ENCODE measurements at regions not wholly inside any gene's neighbourhood (a gene's known extent, or its start where the extent isn't known, plus 50 kb on each side); places are given as distances from the start of the nearest gene placed in this dataset.

DNA sequence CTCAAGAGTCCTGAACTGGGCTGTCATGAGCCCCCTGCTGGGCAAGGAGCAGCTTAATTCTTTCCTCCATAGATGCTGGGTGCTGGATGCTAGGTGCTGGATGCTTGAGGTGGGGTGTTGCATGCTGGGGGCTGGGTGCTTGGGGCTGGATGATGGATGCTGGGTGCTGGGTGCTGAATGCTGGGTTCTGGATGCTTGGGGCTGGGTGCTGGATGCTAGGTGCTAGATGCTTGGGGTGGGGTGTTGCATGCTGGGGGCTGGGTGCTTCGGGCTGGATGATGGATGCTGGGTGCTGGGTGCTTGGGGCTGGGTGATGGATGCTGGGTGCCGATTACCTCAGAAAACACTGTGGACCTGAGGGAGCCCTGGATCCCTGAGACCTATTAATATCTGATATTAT, 837.7 kb downstream of the GALR1 start:
- TF ChIP-seq, protein P1, sequence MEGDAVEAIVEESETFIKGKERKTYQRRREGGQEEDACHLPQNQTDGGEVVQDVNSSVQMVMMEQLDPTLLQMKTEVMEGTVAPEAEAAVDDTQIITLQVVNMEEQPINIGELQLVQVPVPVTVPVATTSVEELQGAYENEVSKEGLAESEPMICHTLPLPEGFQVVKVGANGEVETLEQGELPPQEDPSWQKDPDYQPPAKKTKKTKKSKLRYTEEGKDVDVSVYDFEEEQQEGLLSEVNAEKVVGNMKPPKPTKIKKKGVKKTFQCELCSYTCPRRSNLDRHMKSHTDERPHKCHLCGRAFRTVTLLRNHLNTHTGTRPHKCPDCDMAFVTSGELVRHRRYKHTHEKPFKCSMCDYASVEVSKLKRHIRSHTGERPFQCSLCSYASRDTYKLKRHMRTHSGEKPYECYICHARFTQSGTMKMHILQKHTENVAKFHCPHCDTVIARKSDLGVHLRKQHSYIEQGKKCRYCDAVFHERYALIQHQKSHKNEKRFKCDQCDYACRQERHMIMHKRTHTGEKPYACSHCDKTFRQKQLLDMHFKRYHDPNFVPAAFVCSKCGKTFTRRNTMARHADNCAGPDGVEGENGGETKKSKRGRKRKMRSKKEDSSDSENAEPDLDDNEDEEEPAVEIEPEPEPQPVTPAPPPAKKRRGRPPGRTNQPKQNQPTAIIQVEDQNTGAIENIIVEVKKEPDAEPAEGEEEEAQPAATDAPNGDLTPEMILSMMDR (conservative IDR thresholded peaks at IDR 0.05 in 1 of 2, IDR thresholded peaks at IDR 0.05 in 1 of 2; ENCODE audit: low read depth in 1 of 2, low read length in 2 of 2): no peak
- no peak for TF ChIP-seq EZH2 (IDR thresholded peaks at IDR 0.05; ENCODE audit: low read length, missing control alignments)

All from fibroblast of lung (primary cell).